ENCODE measurements at regions not wholly inside any gene's neighbourhood (a gene's known extent, or its start where the extent isn't known, plus 50 kb on each side); places are given as distances from the start of the nearest gene placed in this dataset.

DNA sequence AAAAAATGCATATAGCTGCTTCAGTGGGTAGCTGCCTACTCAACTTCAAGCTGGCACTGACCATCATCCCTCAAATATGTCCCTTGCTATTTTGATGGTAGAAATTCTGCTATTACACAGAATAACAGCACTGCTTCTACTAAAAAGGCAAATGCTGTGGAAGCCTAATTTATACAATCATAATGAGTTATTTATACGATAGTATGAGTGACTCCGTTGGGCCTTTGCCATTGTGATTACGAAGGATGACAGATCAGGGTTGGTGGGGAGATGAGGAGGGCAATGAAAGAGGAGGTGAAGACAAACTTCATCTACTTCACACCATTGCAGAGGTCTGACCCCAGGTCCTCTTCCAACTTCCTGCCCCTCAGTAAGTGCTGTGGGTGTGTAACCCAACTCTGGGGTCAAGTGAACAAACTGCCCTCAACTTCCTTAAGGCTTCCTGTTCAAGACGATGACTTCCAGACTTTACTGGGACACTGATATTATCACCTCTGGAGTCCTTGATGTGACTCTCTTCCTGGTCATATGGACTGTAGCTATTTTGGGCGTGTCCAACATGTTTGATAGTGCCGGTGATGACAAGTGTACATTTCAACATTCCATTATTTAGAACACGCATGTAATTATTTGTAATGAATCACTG is 74.1 kb upstream of the RPS23 start:
- no peaks in the 10 kb centered on the region for H3K4me1 ChIP-seq (ENCODE audit: control insufficient read depth in 4 of 4, insufficient read depth in 4 of 4, low read length in 3 of 4)
- no peak for DNase-seq (ENCODE audit: low spot score)
- no peak for TF ChIP-seq GABPA (IDR thresholded peaks at IDR 0.05 in 1 of 2, conservative IDR thresholded peaks at IDR 0.05 in 1 of 2)
- peak; percentile 93 for TF ChIP-seq NR2F2 (IDR thresholded peaks at IDR 0.05)
- no peak for TF ChIP-seq HNF4G (IDR thresholded peaks at IDR 0.05)
- TF ChIP-seq FOXA1 (IDR thresholded peaks at IDR 0.05), result no peak
- TF ChIP-seq RAD21 (IDR thresholded peaks at IDR 0.05), result no peak
- no peak for TF ChIP-seq YY1 (IDR thresholded peaks at IDR 0.05)
- TF ChIP-seq, protein P1, sequence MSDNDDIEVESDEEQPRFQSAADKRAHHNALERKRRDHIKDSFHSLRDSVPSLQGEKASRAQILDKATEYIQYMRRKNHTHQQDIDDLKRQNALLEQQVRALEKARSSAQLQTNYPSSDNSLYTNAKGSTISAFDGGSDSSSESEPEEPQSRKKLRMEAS (IDR thresholded peaks at IDR 0.05), result no peak
- TF ChIP-seq, protein P2, sequence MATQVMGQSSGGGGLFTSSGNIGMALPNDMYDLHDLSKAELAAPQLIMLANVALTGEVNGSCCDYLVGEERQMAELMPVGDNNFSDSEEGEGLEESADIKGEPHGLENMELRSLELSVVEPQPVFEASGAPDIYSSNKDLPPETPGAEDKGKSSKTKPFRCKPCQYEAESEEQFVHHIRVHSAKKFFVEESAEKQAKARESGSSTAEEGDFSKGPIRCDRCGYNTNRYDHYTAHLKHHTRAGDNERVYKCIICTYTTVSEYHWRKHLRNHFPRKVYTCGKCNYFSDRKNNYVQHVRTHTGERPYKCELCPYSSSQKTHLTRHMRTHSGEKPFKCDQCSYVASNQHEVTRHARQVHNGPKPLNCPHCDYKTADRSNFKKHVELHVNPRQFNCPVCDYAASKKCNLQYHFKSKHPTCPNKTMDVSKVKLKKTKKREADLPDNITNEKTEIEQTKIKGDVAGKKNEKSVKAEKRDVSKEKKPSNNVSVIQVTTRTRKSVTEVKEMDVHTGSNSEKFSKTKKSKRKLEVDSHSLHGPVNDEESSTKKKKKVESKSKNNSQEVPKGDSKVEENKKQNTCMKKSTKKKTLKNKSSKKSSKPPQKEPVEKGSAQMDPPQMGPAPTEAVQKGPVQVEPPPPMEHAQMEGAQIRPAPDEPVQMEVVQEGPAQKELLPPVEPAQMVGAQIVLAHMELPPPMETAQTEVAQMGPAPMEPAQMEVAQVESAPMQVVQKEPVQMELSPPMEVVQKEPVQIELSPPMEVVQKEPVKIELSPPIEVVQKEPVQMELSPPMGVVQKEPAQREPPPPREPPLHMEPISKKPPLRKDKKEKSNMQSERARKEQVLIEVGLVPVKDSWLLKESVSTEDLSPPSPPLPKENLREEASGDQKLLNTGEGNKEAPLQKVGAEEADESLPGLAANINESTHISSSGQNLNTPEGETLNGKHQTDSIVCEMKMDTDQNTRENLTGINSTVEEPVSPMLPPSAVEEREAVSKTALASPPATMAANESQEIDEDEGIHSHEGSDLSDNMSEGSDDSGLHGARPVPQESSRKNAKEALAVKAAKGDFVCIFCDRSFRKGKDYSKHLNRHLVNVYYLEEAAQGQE (IDR thresholded peaks at IDR 0.05), result no peak
- H3K9me3 ChIP-seq (ENCODE audit: control insufficient read depth in 4 of 4, low read length in 3 of 4), result no peaks in the 10 kb centered on the region
- no peaks in the 10 kb centered on the region for H3K27me3 ChIP-seq (ENCODE audit: control insufficient read depth in 4 of 4, insufficient read depth in 4 of 4, low read length in 3 of 4)
- H3K36me3 ChIP-seq (ENCODE audit: control insufficient read depth in 4 of 4, insufficient read depth in 3 of 4, low read depth in 1 of 4, low read length in 3 of 4), result no peaks in the 10 kb centered on the region
- H3K4me3 ChIP-seq (ENCODE audit: low read depth in 1 of 3, low read length in 3 of 3), result no peak overlapping the region
- no peak overlapping the region for H3K27ac ChIP-seq (ENCODE audit: low read depth in 1 of 2, low read length in 2 of 2)
- WGBS, result 69% methylated on average over 7 of the region's 7 CpGs
- H3K9ac ChIP-seq (ENCODE audit: low read depth in 1 of 2, low read length in 2 of 2), result no peak overlapping the region

DNA sequence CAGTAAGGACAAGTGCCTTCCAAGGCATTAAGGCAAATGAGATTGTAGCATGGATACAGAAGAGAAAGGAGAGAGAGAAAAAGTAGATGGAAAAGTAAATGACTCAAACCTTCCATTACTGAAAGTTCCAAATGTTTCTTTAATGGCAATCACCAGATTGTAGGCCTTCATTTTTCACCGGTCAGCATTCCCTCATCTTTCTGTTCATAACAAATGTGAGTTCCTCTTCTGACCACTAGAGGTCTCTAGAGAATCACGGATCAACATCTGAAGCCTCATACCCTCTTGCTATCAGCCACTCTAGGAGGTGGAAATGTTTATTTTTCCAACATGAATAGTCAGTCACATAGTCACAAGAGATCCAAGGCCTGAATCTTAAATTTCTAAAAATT is 73.6 kb upstream of the RPS23 start:
- H3K27ac ChIP-seq (ENCODE audit: low read depth in 1 of 2, low read length in 2 of 2), result no peak overlapping the region

More for the DNA sequence above, 73.6 kb upstream of the RPS23 start:
- Histone ChIP-seq H3K36me3 (ENCODE audit: control insufficient read depth in 4 of 4, insufficient read depth in 3 of 4, low read depth in 1 of 4, low read length in 3 of 4) (no peaks in the 10 kb centered on the region), H3K9me3 (ENCODE audit: control insufficient read depth in 4 of 4, low read length in 3 of 4) (no peaks in the 10 kb centered on the region), H3K9ac (ENCODE audit: low read depth in 1 of 2, low read length in 2 of 2) (no peak overlapping the region), H3K27me3 (ENCODE audit: control insufficient read depth in 4 of 4, insufficient read depth in 4 of 4, low read length in 3 of 4) (no peaks in the 10 kb centered on the region), H3K4me1 (ENCODE audit: control insufficient read depth in 4 of 4, insufficient read depth in 4 of 4, low read length in 3 of 4) (no peaks in the 10 kb centered on the region), H3K4me3 (ENCODE audit: low read depth in 1 of 3, low read length in 3 of 3) (no peak overlapping the region)
- 2% methylated on average over 2 of the region's 2 CpGs for WGBS
- DNase-seq (ENCODE audit: low spot score), result no peak
- no peak for TF ChIP-seq GABPA (IDR thresholded peaks at IDR 0.05 in 1 of 2, conservative IDR thresholded peaks at IDR 0.05 in 1 of 2)
- TF ChIP-seq RXRA (IDR thresholded peaks at IDR 0.05), result no peak
- TF ChIP-seq HNF4G (IDR thresholded peaks at IDR 0.05), result no peak
- TF ChIP-seq, protein P3, sequence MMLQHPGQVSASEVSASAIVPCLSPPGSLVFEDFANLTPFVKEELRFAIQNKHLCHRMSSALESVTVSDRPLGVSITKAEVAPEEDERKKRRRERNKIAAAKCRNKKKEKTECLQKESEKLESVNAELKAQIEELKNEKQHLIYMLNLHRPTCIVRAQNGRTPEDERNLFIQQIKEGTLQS (IDR thresholded peaks at IDR 0.05), result no peak
- TF ChIP-seq, protein P1 (IDR thresholded peaks at IDR 0.05), result no peak
- TF ChIP-seq, protein P2 (IDR thresholded peaks at IDR 0.05), result no peak
- TF ChIP-seq, protein P4, sequence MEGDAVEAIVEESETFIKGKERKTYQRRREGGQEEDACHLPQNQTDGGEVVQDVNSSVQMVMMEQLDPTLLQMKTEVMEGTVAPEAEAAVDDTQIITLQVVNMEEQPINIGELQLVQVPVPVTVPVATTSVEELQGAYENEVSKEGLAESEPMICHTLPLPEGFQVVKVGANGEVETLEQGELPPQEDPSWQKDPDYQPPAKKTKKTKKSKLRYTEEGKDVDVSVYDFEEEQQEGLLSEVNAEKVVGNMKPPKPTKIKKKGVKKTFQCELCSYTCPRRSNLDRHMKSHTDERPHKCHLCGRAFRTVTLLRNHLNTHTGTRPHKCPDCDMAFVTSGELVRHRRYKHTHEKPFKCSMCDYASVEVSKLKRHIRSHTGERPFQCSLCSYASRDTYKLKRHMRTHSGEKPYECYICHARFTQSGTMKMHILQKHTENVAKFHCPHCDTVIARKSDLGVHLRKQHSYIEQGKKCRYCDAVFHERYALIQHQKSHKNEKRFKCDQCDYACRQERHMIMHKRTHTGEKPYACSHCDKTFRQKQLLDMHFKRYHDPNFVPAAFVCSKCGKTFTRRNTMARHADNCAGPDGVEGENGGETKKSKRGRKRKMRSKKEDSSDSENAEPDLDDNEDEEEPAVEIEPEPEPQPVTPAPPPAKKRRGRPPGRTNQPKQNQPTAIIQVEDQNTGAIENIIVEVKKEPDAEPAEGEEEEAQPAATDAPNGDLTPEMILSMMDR (IDR thresholded peaks at IDR 0.05; ENCODE audit: low read depth, low read length, missing input control), result peak; percentile 85
- no peak for TF ChIP-seq FOXA2 (IDR thresholded peaks at IDR 0.05)
- TF ChIP-seq EGR1 (IDR thresholded peaks at IDR 0.05; ENCODE audit: low read depth in 2 of 2), result no peak
- no peak for TF ChIP-seq SP1 (IDR thresholded peaks at IDR 0.05)
- TF ChIP-seq RAD21 (IDR thresholded peaks at IDR 0.05), result peak; percentile 97
- no peak for TF ChIP-seq HNF4A (conservative IDR thresholded peaks at IDR 0.05)
- TF ChIP-seq TAF1 (conservative IDR thresholded peaks at IDR 0.05), result no peak
- no peak for TF ChIP-seq NR2F2 (IDR thresholded peaks at IDR 0.05)
